ENCODE measurements at regions not wholly inside any gene's neighbourhood (a gene's known extent, or its start where the extent isn't known, plus 50 kb on each side); places are given as distances from the start of the nearest gene placed in this dataset.

GRCh38 chr4:36426741-36427140, 145.3 kb downstream of the DTHD1 start:
- ChIA-PET POLR2A (no interaction called here), CTCF (no interaction called here)
- ATAC-seq (no peak), FAIRE-seq (no peak), DNase-seq (ENCODE audit: low read depth in 1 of 2, low spot score in 1 of 2) (no peak)
- Histone ChIP-seq H3K4me2 (no peak overlapping the region), H3K4me1 (no peaks in the 10 kb centered on the region), H3K4me3 (no peak overlapping the region), H3K9me3 (no peaks in the 10 kb centered on the region), H3K27ac (no peak overlapping the region)
- TF ChIP-seq FOXS1 (CRISPR knock-in tag; IDR thresholded peaks at IDR 0.05), result no peak
- no peak for TF ChIP-seq NR3C1 (IDR thresholded peaks at IDR 0.05)
- no peak for TF ChIP-seq PBX3 (IDR thresholded peaks at IDR 0.05)
- no peak for TF ChIP-seq TFCP2L1 (CRISPR knock-in tag; IDR thresholded peaks at IDR 0.05)
- no peak for TF ChIP-seq MAZ (IDR thresholded peaks at IDR 0.05; ENCODE audit: borderline replicate concordance, low read depth, low read length)
- no peak for TF ChIP-seq EHF (CRISPR knock-in tag; IDR thresholded peaks at IDR 0.05)
- TF ChIP-seq EHMT2 (IDR thresholded peaks at IDR 0.05; ENCODE audit: low read depth), result no peak
- no peak for TF ChIP-seq ZFP36 (IDR thresholded peaks at IDR 0.05; ENCODE audit: borderline replicate concordance, partially characterized antibody)
- no peak for TF ChIP-seq CBX2 (IDR thresholded peaks at IDR 0.05; ENCODE audit: borderline replicate concordance, low read depth)
- no peak for TF ChIP-seq HEYL (CRISPR knock-in tag; IDR thresholded peaks at IDR 0.05)
- TF ChIP-seq HOXA7 (CRISPR knock-in tag; IDR thresholded peaks at IDR 0.05), result no peak
- TF ChIP-seq CHD4 (IDR thresholded peaks at IDR 0.05; ENCODE audit: borderline replicate concordance), result no peak
- TF ChIP-seq CTCF (IDR thresholded peaks at IDR 0.05), result no peak
- no peak for TF ChIP-seq KDM5A (IDR thresholded peaks at IDR 0.05)
- WGBS (ENCODE audit: missing lambda C conversion rate), result 1% methylated on average over 5 of the region's 5 CpGs

- no peak for ATAC-seq
- no CpG with 5 or more reads among the region's 2 CpGs for WGBS (ENCODE audit: missing lambda C conversion rate)
These were observed 146.3 kb downstream of the DTHD1 start for GRCh38 chr4:36427696-36428095.

More at GRCh38 chr4:36427696-36428095, 146.3 kb downstream of the DTHD1 start:
- no peaks in the 10 kb centered on the region for H3K9me3 ChIP-seq
- FAIRE-seq (no peak), DNase-seq (ENCODE audit: low read depth in 1 of 2, low spot score in 1 of 2) (no peak)
- H3K4me1 ChIP-seq, result no peaks in the 10 kb centered on the region
- no peak overlapping the region for H3K27ac ChIP-seq
- CTCF ChIA-PET, result interaction anchor here (1.0 kb wide), 1 partner anchor 13 kb away, joined by 3 read pairs; no protein-coding TSS in a partner anchor
- H3K4me2 ChIP-seq, result no peak overlapping the region
- POLR2A ChIA-PET, result no interaction called here
- H3K4me3 ChIP-seq, result no peak overlapping the region
- no peak for TF ChIP-seq HES2 (IDR thresholded peaks at IDR 0.05)
- no peak for TF ChIP-seq PBX3 (IDR thresholded peaks at IDR 0.05)
- no peak for TF ChIP-seq ZSCAN20 (CRISPR knock-in tag; IDR thresholded peaks at IDR 0.05)
- no peak for TF ChIP-seq SREBF2 (IDR thresholded peaks at IDR 0.05)
- TF ChIP-seq E2F6 (IDR thresholded peaks at IDR 0.05; ENCODE audit: borderline replicate concordance, low read depth), result no peak
- no peak for TF ChIP-seq HOXB5 (CRISPR knock-in tag; IDR thresholded peaks at IDR 0.05)
- no peak for TF ChIP-seq REST (IDR thresholded peaks at IDR 0.05)
- TF ChIP-seq POLR2A (IDR thresholded peaks at IDR 0.05; ENCODE audit: low read length), result no peak
- TF ChIP-seq RNF2 (IDR thresholded peaks at IDR 0.05; ENCODE audit: borderline replicate concordance, low read depth), result no peak
- no peak for TF ChIP-seq RAD21 (conservative IDR thresholded peaks at IDR 0.05 in 1 of 2, IDR thresholded peaks at IDR 0.05 in 1 of 2)
- no peak for TF ChIP-seq TFCP2L1 (CRISPR knock-in tag; IDR thresholded peaks at IDR 0.05)
- no peak for TF ChIP-seq NPAS2 (CRISPR knock-in tag; IDR thresholded peaks at IDR 0.05; ENCODE audit: borderline replicate concordance)
- no peak for TF ChIP-seq PHF8 (IDR thresholded peaks at IDR 0.05; ENCODE audit: borderline replicate concordance, low read depth)
- TF ChIP-seq SMC3 (IDR thresholded peaks at IDR 0.05), result no peak
